IMR-90 (cell line): ENCODE measurements at regions not wholly inside any gene's neighbourhood (a gene's known extent, or its start where the extent isn't known, plus 50 kb on each side); places are given as distances from the start of the nearest gene placed in this dataset.

ENCODE experiments used
- ATAC-seq: fragments of 200-7000 bp; cut with Tn5 transposase; 2 replicates; pipeline ENCODE4 v1.9.1; 2020; ENCODE audit warnings: low read depth, mild to moderate bottlenecking, moderate library complexity
- BruUV-seq: library from RNA; stranded (reverse); fragments of 400-500 nt; replicated peaks from 2 replicates; lab custom pipeline; 2021; lab: Mats Ljungman, UMichigan
- CTCF ChIA-PET: fragments of 300-600 bp; formaldehyde crosslinking; extraction: SDS; loops from one replicate; lab custom pipeline; 2021; ENCODE audit warnings: antibody characterized with exemption; lab: Yijun Ruan, JAX
- POLR2A ChIA-PET: fragments of 300-600 bp; sonication (Branson Sonifier 250); formaldehyde crosslinking; loops from one replicate; lab custom pipeline; 2022; ENCODE audit warnings: antibody characterized with exemption; ENCODE audit not compliant: unreplicated experiment; lab: Charles Lee
- DNase-seq: peaks from one replicate; pipeline ENCODE4 v3.0.0; 2013
- H2AFZ ChIP-seq: replicated peaks from 2 replicates; pipeline ENCODE3; 2013; ENCODE audit warnings: low read length, mild to moderate bottlenecking; ENCODE audit not compliant: poor library complexity
- H2AK5ac ChIP-seq: 2 replicates; pipeline ENCODE4 v1.6.1; 2013; ENCODE audit warnings: low read depth, low read length, inconsistent platforms
- H2AK9ac ChIP-seq: replicated peaks from 2 replicates; pipeline ENCODE3; 2013; ENCODE audit warnings: mild to moderate bottlenecking, low read depth, low read length, moderate library complexity; ENCODE audit not compliant: poor library complexity
- H2BK120ac ChIP-seq: 2 replicates; pipeline ENCODE4 v1.6.1; 2013; ENCODE audit warnings: low read depth, low read length, inconsistent platforms
- H2BK15ac ChIP-seq: 3 replicates; pipeline ENCODE4 v1.6.1; 2013; ENCODE audit warnings: low read depth, low read length, inconsistent platforms
- H2BK20ac ChIP-seq: 2 replicates; pipeline ENCODE4 v1.6.1; 2013; ENCODE audit warnings: low read depth, mild to moderate bottlenecking, inconsistent platforms, low read length, moderate library complexity
- H2BK5ac ChIP-seq: 2 replicates; pipeline ENCODE4 v1.6.1; 2013; ENCODE audit warnings: mild to moderate bottlenecking, low read depth, low read length, inconsistent platforms; ENCODE audit not compliant: poor library complexity, severe bottlenecking
- H3K14ac ChIP-seq: replicated peaks from 2 replicates; pipeline ENCODE4 v1.6.1; 2013; ENCODE audit warnings: low read depth, low read length, inconsistent platforms
- H3K18ac ChIP-seq: 2 replicates; pipeline ENCODE4 v1.6.1; 2013; ENCODE audit warnings: low read depth, low read length, control low read depth
- H3K23ac ChIP-seq: 2 replicates; pipeline ENCODE4 v1.6.1; 2013; ENCODE audit warnings: low read depth, low read length, inconsistent platforms
- H3K27ac ChIP-seq: 2 replicates; pipeline ENCODE4 v1.5.1; 2013; ENCODE audit warnings: mild to moderate bottlenecking, control low read depth, low read length; ENCODE audit not compliant: insufficient read depth
- H3K27me3 ChIP-seq: 2 replicates; pipeline ENCODE4 v1.6.1; 2013; ENCODE audit warnings: low read length; ENCODE audit not compliant: control insufficient read depth, insufficient read depth
- H3K36me3 ChIP-seq: 2 replicates; pipeline ENCODE4 v1.6.1; 2013; ENCODE audit warnings: low read length, mixed read lengths; ENCODE audit not compliant: control insufficient read depth, insufficient read depth
- H3K4ac ChIP-seq: 2 replicates; pipeline ENCODE4 v1.6.1; 2013; ENCODE audit warnings: low read depth, low read length, inconsistent platforms
- H3K4me1 ChIP-seq: 2 replicates; pipeline ENCODE4 v1.6.1; 2013; ENCODE audit warnings: low read length, mixed read lengths; ENCODE audit not compliant: control insufficient read depth, insufficient read depth
- H3K4me2 ChIP-seq: 2 replicates; pipeline ENCODE4 v1.6.1; 2013; ENCODE audit warnings: low read depth, mild to moderate bottlenecking, control low read depth, low read length, moderate library complexity
- H3K4me3 ChIP-seq: 2 replicates; pipeline ENCODE4 v1.5.1; 2013; ENCODE audit warnings: low read depth, mild to moderate bottlenecking, control low read depth, low read length, moderate library complexity; ENCODE audit not compliant: insufficient read depth
- H3K56ac ChIP-seq: 2 replicates; pipeline ENCODE4 v1.6.1; 2013; ENCODE audit warnings: low read length, inconsistent platforms; ENCODE audit not compliant: insufficient read depth; ENCODE audit errors: extremely low read depth
- H3K79me1 ChIP-seq, 2 experiments: 2 replicates each; pipeline ENCODE4 v1.6.1; 2013; ENCODE audit warnings: low read length in 2 of 2, inconsistent platforms in 1 of 2, low read depth in 1 of 2
- H3K9ac ChIP-seq: 2 replicates; pipeline ENCODE4 v1.6.1; 2013; ENCODE audit warnings: low read depth, low read length, control low read depth
- H3K9me1 ChIP-seq: 2 replicates; pipeline ENCODE4 v1.6.1; 2013; ENCODE audit warnings: low read length, inconsistent platforms; ENCODE audit not compliant: insufficient read depth
- H3K9me3 ChIP-seq: 2 replicates; pipeline ENCODE4 v1.6.1; 2013; ENCODE audit warnings: low read length; ENCODE audit not compliant: control insufficient read depth, insufficient read depth
- H4K20me1 ChIP-seq: 2 replicates; pipeline ENCODE4 v1.6.1; 2013; ENCODE audit warnings: low read length, inconsistent platforms; ENCODE audit not compliant: insufficient read depth
- H4K5ac ChIP-seq: 2 replicates; pipeline ENCODE4 v1.6.1; 2013; ENCODE audit warnings: mild to moderate bottlenecking, low read depth, low read length, control low read depth
- H4K8ac ChIP-seq, 2 experiments: 2 replicates each; pipeline ENCODE4 v1.6.1; 2013; ENCODE audit warnings: low read depth in 2 of 2, low read length in 2 of 2, control low read depth in 1 of 2, inconsistent platforms in 1 of 2
- H4K91ac ChIP-seq: 2 replicates; pipeline ENCODE4 v1.6.1; 2013; ENCODE audit warnings: low read depth, low read length, inconsistent platforms; ENCODE audit not compliant: insufficient read depth
- BHLHE40 ChIP-seq: fragments of 150-350 bp; IDR thresholded peaks from 2 replicates; pipeline ENCODE4 v1.6.1; 2016; ENCODE audit warnings: mild to moderate bottlenecking, low read depth, low read length
- CEBPB ChIP-seq: IDR thresholded peaks from 2 replicates; pipeline ENCODE4 v1.6.1; 2012; ENCODE audit warnings: low read depth, low read length, improper control_type of control experiment
- CHD1 ChIP-seq: IDR thresholded peaks from 2 replicates; pipeline ENCODE4 v1.6.1; 2012; ENCODE audit warnings: low read depth, low read length, improper control_type of control experiment
- MAFK ChIP-seq: IDR thresholded peaks from 2 replicates; pipeline ENCODE4 v1.6.1; 2012; ENCODE audit warnings: low read depth, low read length, improper control_type of control experiment
- MAZ ChIP-seq: IDR thresholded peaks from 2 replicates; pipeline ENCODE4 v1.6.1; 2012; ENCODE audit warnings: low read depth, mild to moderate bottlenecking, low read length, improper control_type of control experiment, moderate library complexity, borderline replicate concordance
- MXI1 ChIP-seq: IDR thresholded peaks from 2 replicates; pipeline ENCODE4 v1.6.1; 2012; ENCODE audit warnings: low read depth, mild to moderate bottlenecking, low read length, moderate library complexity, borderline replicate concordance
- NFE2L2 ChIP-seq: fragments of 150-350 bp; IDR thresholded peaks from 2 replicates; pipeline ENCODE4 v1.6.1; 2016; ENCODE audit warnings: low read depth, mild to moderate bottlenecking, low read length
- POLR2A ChIP-seq: IDR thresholded peaks from 2 replicates; pipeline ENCODE4 v1.6.1; 2012; ENCODE audit warnings: mild to moderate bottlenecking, low read depth, low read length
- RAD21 ChIP-seq: IDR thresholded peaks from 2 replicates; pipeline ENCODE4 v1.6.1; 2012; ENCODE audit warnings: low read length, improper control_type of control experiment
- RCOR1 ChIP-seq: IDR thresholded peaks from 2 replicates; pipeline ENCODE4 v1.6.1; 2012; ENCODE audit warnings: mild to moderate bottlenecking, low read length, improper control_type of control experiment; ENCODE audit not compliant: insufficient replicate concordance
- RFX5 ChIP-seq: IDR thresholded peaks from 2 replicates; pipeline ENCODE4 v1.8.0; 2012; ENCODE audit warnings: low read depth, mild to moderate bottlenecking, low read length, moderate library complexity
- SMC3 ChIP-seq: fragments of 150-350 bp; IDR thresholded peaks from 2 replicates; pipeline ENCODE4 v1.6.1; 2016; ENCODE audit warnings: low read depth, mild to moderate bottlenecking, antibody characterized with exemption, low read length, moderate library complexity
- WGBS, 2 experiments: methylation state at CpG; one replicate each; pipeline versions ENCODE4 v1.1.5 to v1.1.7; 2013; ENCODE audit warnings: missing lambda C conversion rate in 2 of 2; ENCODE audit not compliant: insufficient read length in 1 of 2; ENCODE audit errors: extremely low coverage in 2 of 2; 5-methylcytosine and 5-hydroxymethylcytosine counted together
- dilution Hi-C: fragments of 300-500 bp; cut with HindIII; formaldehyde crosslinking; loops from one replicate; pipeline ENCODE4 v1.14.3; 2018; ENCODE audit warnings: low sequenced_read_pairs; ENCODE audit not compliant: unreplicated experiment
- in situ Hi-C: fragments of 300-500 bp; cut with MboI; formaldehyde crosslinking; loops from 3 replicates; pipeline ENCODE4 v1.14.3; 2019; ENCODE audit warnings: low sequenced_read_pairs, inconsistent platforms, mixed read lengths
- intact Hi-C: fragments of 100-400 bp; cut with micrococcal nuclease; formaldehyde crosslinking; loops from 2 replicates; pipeline ENCODE4 v1.10.0; 2022
- TF ChIP-seq, protein P1 (sequence below): fragments of 150-350 bp; IDR thresholded peaks from 2 replicates; pipeline ENCODE4 v1.6.1; 2016; ENCODE audit warnings: low read depth, mild to moderate bottlenecking, low read length, moderate library complexity, borderline replicate concordance
- TF ChIP-seq, protein P2 (sequence below): fragments of 150-350 bp; IDR thresholded peaks from 2 replicates; pipeline ENCODE4 v1.6.1; 2017; ENCODE audit warnings: mild to moderate bottlenecking, antibody characterized with exemption, low read length, low read depth
- TF ChIP-seq, protein P3 (sequence below): conservative IDR thresholded peaks from 2 replicates; pipeline ENCODE4 v1.5.1; 2012; ENCODE audit warnings: mild to moderate bottlenecking, low read depth, low read length, improper control_type of control experiment

DNA sequence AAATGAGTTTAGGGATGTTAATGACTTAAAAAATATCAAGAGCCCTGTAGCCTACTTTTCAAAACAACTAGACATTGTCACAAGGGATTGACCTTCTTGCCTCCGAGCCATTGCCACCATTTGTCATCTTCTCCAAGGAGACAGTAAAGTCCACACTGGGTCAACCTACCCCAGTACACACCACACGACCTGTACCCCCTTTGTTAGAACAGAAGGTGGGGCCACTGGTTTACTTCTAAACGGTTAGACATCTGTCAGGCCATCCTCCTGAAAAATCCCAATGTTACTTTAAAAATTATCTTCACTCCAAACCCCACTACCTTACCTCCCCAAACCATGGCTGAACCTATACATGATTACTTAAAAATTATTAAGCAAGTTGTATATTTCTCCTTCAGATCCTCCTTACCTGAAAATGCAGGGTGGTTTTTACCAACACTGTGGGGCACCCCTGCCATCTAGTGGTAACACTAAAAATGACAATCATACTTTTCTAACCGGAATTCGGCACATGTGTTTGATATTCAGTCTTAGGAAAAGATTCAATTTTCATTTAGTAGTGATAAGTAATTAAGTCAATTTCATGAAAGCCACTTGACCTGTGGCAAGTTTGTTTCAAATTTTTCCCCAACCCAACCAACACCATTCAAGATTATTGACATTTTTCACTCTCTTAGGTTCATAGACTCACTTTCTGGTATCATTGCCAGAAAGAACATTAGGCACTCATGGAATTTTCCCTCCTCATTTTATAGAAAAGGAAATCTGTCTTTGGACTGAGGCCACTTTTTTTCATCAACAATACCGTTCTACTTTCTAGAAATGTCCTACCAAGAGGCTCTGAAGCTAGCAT lies 265.3 kb upstream of the PKDCC start:
- Histone ChIP-seq H3K4me2 (no peak overlapping the region), H3K9me3 (no peaks in the 10 kb centered on the region), H4K5ac (no peak overlapping the region), H3K4ac (no peak overlapping the region), H3K56ac (no peak overlapping the region), H4K20me1 (no peaks in the 10 kb centered on the region), H4K8ac (no peak overlapping the region), H3K4me1 (no peaks in the 10 kb centered on the region), H2AK5ac (no peak overlapping the region), H3K23ac (no peak overlapping the region), H3K36me3 (no peaks in the 10 kb centered on the region), H2BK120ac (no peak overlapping the region), H3K4me3 (no peak overlapping the region), H3K27me3 (peaks cover 6% of the 10 kb centered on the region), H3K14ac (no peak overlapping the region), H2BK5ac (no peak overlapping the region), H2AFZ (no peak overlapping the region), H4K91ac (no peak overlapping the region), H3K9ac (no peak overlapping the region), H3K27ac (no peak overlapping the region), H3K18ac (no peak overlapping the region), H2BK20ac (no peak overlapping the region), H2BK15ac (no peak overlapping the region), H3K9me1 (no peaks in the 10 kb centered on the region), H2AK9ac (no peak overlapping the region), H3K79me1 (no peaks in the 10 kb centered on the region)
- in situ Hi-C loops = loop anchor here (10.0 kb wide), 1 partner anchor 1878 kb away; no protein-coding TSS in a partner anchor
- ChIA-PET CTCF (no interaction called here), POLR2A (no interaction called here)
- dilution Hi-C loops = no loop called here
- peak; percentile 30 for DNase-seq
- 50% methylated on average over 1 of the region's 6 CpGs; no CpG with 5 or more reads in 1 of the 2 experiments for WGBS, 2 experiments
- BruUV-seq = no TSS peak
- peak; percentile 74 for ATAC-seq
- intact Hi-C loops = loop anchor here (1.0 to 10.0 kb wide), 2 partner anchors 1018 to 1869 kb away; no protein-coding TSS in a partner anchor
- TF ChIP-seq MXI1 = no peak
- no peak for TF ChIP-seq MAZ
- TF ChIP-seq, protein P1, sequence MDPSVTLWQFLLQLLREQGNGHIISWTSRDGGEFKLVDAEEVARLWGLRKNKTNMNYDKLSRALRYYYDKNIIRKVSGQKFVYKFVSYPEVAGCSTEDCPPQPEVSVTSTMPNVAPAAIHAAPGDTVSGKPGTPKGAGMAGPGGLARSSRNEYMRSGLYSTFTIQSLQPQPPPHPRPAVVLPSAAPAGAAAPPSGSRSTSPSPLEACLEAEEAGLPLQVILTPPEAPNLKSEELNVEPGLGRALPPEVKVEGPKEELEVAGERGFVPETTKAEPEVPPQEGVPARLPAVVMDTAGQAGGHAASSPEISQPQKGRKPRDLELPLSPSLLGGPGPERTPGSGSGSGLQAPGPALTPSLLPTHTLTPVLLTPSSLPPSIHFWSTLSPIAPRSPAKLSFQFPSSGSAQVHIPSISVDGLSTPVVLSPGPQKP = no peak
- TF ChIP-seq RAD21 = peak; percentile 84
- TF ChIP-seq RFX5 = no peak
- TF ChIP-seq CHD1 = no peak
- no peak for TF ChIP-seq NFE2L2
- no peak for TF ChIP-seq RCOR1
- no peak for TF ChIP-seq CEBPB
- TF ChIP-seq, protein P2, sequence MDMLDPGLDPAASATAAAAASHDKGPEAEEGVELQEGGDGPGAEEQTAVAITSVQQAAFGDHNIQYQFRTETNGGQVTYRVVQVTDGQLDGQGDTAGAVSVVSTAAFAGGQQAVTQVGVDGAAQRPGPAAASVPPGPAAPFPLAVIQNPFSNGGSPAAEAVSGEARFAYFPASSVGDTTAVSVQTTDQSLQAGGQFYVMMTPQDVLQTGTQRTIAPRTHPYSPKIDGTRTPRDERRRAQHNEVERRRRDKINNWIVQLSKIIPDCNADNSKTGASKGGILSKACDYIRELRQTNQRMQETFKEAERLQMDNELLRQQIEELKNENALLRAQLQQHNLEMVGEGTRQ = no peak
- TF ChIP-seq BHLHE40 = no peak
- no peak for TF ChIP-seq MAFK
- peak; percentile 64 for TF ChIP-seq SMC3
- TF ChIP-seq, protein P3, sequence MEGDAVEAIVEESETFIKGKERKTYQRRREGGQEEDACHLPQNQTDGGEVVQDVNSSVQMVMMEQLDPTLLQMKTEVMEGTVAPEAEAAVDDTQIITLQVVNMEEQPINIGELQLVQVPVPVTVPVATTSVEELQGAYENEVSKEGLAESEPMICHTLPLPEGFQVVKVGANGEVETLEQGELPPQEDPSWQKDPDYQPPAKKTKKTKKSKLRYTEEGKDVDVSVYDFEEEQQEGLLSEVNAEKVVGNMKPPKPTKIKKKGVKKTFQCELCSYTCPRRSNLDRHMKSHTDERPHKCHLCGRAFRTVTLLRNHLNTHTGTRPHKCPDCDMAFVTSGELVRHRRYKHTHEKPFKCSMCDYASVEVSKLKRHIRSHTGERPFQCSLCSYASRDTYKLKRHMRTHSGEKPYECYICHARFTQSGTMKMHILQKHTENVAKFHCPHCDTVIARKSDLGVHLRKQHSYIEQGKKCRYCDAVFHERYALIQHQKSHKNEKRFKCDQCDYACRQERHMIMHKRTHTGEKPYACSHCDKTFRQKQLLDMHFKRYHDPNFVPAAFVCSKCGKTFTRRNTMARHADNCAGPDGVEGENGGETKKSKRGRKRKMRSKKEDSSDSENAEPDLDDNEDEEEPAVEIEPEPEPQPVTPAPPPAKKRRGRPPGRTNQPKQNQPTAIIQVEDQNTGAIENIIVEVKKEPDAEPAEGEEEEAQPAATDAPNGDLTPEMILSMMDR = peak; percentile 73
- TF ChIP-seq POLR2A = no peak
